Neuronal stem cell (in vitro differentiated cells): ENCODE measurements at regions not wholly inside any gene's neighbourhood (a gene's known extent, or its start where the extent isn't known, plus 50 kb on each side); places are given as distances from the start of the nearest gene placed in this dataset.

Source experiments
- DNase-seq: peaks from one replicate; pipeline ENCODE4 v3.0.0-alpha.2; 2013; ENCODE audit warnings: low spot score
- H2AFZ ChIP-seq: one replicate; pipeline ENCODE4 v1.6.1; 2013; ENCODE audit warnings: mild to moderate bottlenecking, low read length, inconsistent platforms
- H2AK5ac ChIP-seq: 2 replicates; pipeline ENCODE4 v1.6.1; 2013; ENCODE audit warnings: low read depth, mild to moderate bottlenecking, inconsistent platforms, low read length, moderate library complexity, mixed read lengths
- H2BK120ac ChIP-seq: 2 replicates; pipeline ENCODE4 v1.6.1; 2013; ENCODE audit warnings: low read depth, mild to moderate bottlenecking, inconsistent platforms, low read length, moderate library complexity, mixed read lengths
- H2BK12ac ChIP-seq: one replicate; pipeline ENCODE4 v1.6.1; 2013; ENCODE audit warnings: low read length, inconsistent platforms
- H2BK15ac ChIP-seq: 2 replicates; pipeline ENCODE4 v1.6.1; 2013; ENCODE audit warnings: mild to moderate bottlenecking, low read length, inconsistent platforms, mixed read lengths
- H2BK5ac ChIP-seq: one replicate; pipeline ENCODE4 v1.6.1; 2013; ENCODE audit warnings: inconsistent platforms, mild to moderate bottlenecking, low read length, moderate library complexity
- H3K14ac ChIP-seq: one replicate; pipeline ENCODE4 v1.6.1; 2013; ENCODE audit warnings: low read length, inconsistent platforms
- H3K18ac ChIP-seq: 2 replicates; pipeline ENCODE4 v1.6.1; 2013; ENCODE audit warnings: low read length, inconsistent platforms
- H3K23ac ChIP-seq: 2 replicates; pipeline ENCODE4 v1.6.1; 2013; ENCODE audit warnings: low read depth, mild to moderate bottlenecking, mixed read lengths, low read length, inconsistent platforms; ENCODE audit not compliant: poor library complexity
- H3K27ac ChIP-seq: replicated peaks from 3 replicates; pipeline ENCODE4 v1.5.1; 2013; ENCODE audit warnings: low read length, inconsistent platforms
- H3K27me3 ChIP-seq, 3 experiments: 2 replicates each; pipeline ENCODE4 v1.6.1; 2013; ENCODE audit warnings: low read length in 3 of 3, mild to moderate bottlenecking in 2 of 3, inconsistent platforms in 1 of 3, low read depth in 1 of 3, mixed read lengths in 1 of 3, moderate library complexity in 1 of 3; ENCODE audit not compliant: control insufficient read depth in 3 of 3, insufficient read depth in 3 of 3
- H3K36me3 ChIP-seq, 2 donors: replicated peaks in 1 of 2; 2 replicates each; pipeline ENCODE4 v1.6.1; 2013; ENCODE audit warnings: low read length in 2 of 2; ENCODE audit not compliant: control insufficient read depth in 2 of 2, insufficient read depth in 2 of 2
- H3K4ac ChIP-seq: 2 replicates; pipeline ENCODE4 v1.6.1; 2013; ENCODE audit warnings: inconsistent platforms, mild to moderate bottlenecking, low read length, moderate library complexity
- H3K4me1 ChIP-seq, 2 donors: 1 replicate in 1 of 2; 2 replicates in 1 of 2; pipeline ENCODE4 v1.6.1; 2013; ENCODE audit warnings: low read length in 2 of 2, low read depth in 1 of 2; ENCODE audit not compliant: control insufficient read depth in 2 of 2, insufficient read depth in 1 of 2
- H3K4me2 ChIP-seq: one replicate; pipeline ENCODE4 v1.6.1; 2013; ENCODE audit warnings: mild to moderate bottlenecking, low read length, inconsistent platforms; ENCODE audit not compliant: insufficient read depth, poor library complexity, severe bottlenecking
- H3K4me3 ChIP-seq, 2 donors: 2 replicates each; pipeline ENCODE4 v1.5.1; 2013; ENCODE audit warnings: low read length in 2 of 2, mild to moderate bottlenecking in 2 of 2, inconsistent platforms in 1 of 2, moderate library complexity in 1 of 2
- H3K79me1 ChIP-seq: one replicate; pipeline ENCODE4 v1.6.1; 2013; ENCODE audit warnings: low read depth, mild to moderate bottlenecking, inconsistent platforms, low read length, moderate library complexity
- H3K9ac ChIP-seq: one replicate; pipeline ENCODE4 v1.6.1; 2013; ENCODE audit warnings: mild to moderate bottlenecking, low read depth, low read length, inconsistent platforms; ENCODE audit not compliant: poor library complexity
- H3K9me3 ChIP-seq, 2 donors: replicated peaks in 1 of 2; 2 replicates each; pipeline versions ENCODE3 to v1.6.1; 2013; ENCODE audit warnings: low read length in 2 of 2, mild to moderate bottlenecking in 2 of 2, inconsistent platforms in 1 of 2, low read depth in 1 of 2, mixed read lengths in 1 of 2, moderate library complexity in 1 of 2; ENCODE audit not compliant: control insufficient read depth in 2 of 2, insufficient read depth in 1 of 2
- H4K8ac ChIP-seq: one replicate; pipeline ENCODE4 v1.6.1; 2013; ENCODE audit warnings: low read depth, mild to moderate bottlenecking, inconsistent platforms, low read length, moderate library complexity
- H4K91ac ChIP-seq: one replicate; pipeline ENCODE4 v1.6.1; 2013; ENCODE audit warnings: low read length, low read depth, mild to moderate bottlenecking, inconsistent platforms; ENCODE audit not compliant: poor library complexity
- WGBS, 2 donors: extraction: QIAGEN DNeasy Blood & Tissue Kit; methylation state at CpG; one replicate each; pipeline ENCODE4 v1.1.7; 2013; ENCODE audit warnings: missing lambda C conversion rate in 2 of 2, mixed read lengths in 1 of 2; ENCODE audit not compliant: insufficient read length in 2 of 2, insufficient replicate concordance in 1 of 2; ENCODE audit errors: extremely low coverage in 2 of 2; 5-methylcytosine and 5-hydroxymethylcytosine counted together

GRCh38 chr7:33814936-33815335, 90.4 kb upstream of the BMPER start:
- no CpG with 5 or more reads among the region's 6 CpGs for WGBS, 2 donors
- Histone ChIP-seq H2BK120ac (no peak overlapping the region), H3K4me1 (peaks cover 0 to 3% of the 10 kb centered on the region in 2 donors), H3K27ac (no peak overlapping the region), H3K23ac (no peak overlapping the region), H2BK5ac (no peak overlapping the region), H2BK12ac (no peak overlapping the region), H3K18ac (no peak overlapping the region), H2BK15ac (no peak overlapping the region), H3K14ac (no peak overlapping the region), H2AK5ac (no peak overlapping the region), H4K8ac (no peak overlapping the region), H3K79me1 (no peaks in the 10 kb centered on the region), H2AFZ (no peak overlapping the region), H3K4me3 (no peak overlapping the region), H3K4ac (no peak overlapping the region), H3K4me2 (no peak overlapping the region), H3K27me3 (no peaks in the 10 kb centered on the region), H3K9me3 (no peaks in the 10 kb centered on the region), H3K36me3 (no peaks in the 10 kb centered on the region), H4K91ac (no peak overlapping the region), H3K9ac (no peak overlapping the region)
- no peak for DNase-seq

GRCh38 chr7:33815336-33815735, 90.0 kb upstream of the BMPER start:
- WGBS, 2 donors = no CpG with 5 or more reads among the region's 3 CpGs
- H4K91ac ChIP-seq = no peak overlapping the region

GRCh38 chr7:33816106-33816505, 89.2 kb upstream of the BMPER start:
- H2AFZ ChIP-seq = no peak overlapping the region
- H3K36me3 ChIP-seq = no peaks in the 10 kb centered on the region
- H3K18ac ChIP-seq = no peak overlapping the region
- no peak overlapping the region for H3K14ac ChIP-seq
- no peak overlapping the region for H3K27ac ChIP-seq
- H3K79me1 ChIP-seq = no peaks in the 10 kb centered on the region
- H3K23ac ChIP-seq = no peak overlapping the region
- no peak overlapping the region for H3K4me3 ChIP-seq
- H2BK15ac ChIP-seq = no peak overlapping the region
- no peaks in the 10 kb centered on the region for H3K27me3 ChIP-seq
- no peak overlapping the region for H4K8ac ChIP-seq
- H2BK12ac ChIP-seq = no peak overlapping the region
- no peak for DNase-seq
- no peak overlapping the region for H3K4ac ChIP-seq
- no peak overlapping the region for H2BK120ac ChIP-seq
- H3K4me1 ChIP-seq = peaks cover 0 to 3% of the 10 kb centered on the region in 2 donors
- no peak overlapping the region for H3K4me2 ChIP-seq
- H2AK5ac ChIP-seq = no peak overlapping the region
- no peak overlapping the region for H2BK5ac ChIP-seq
- no peaks in the 10 kb centered on the region for H3K9me3 ChIP-seq
- no peak overlapping the region for H4K91ac ChIP-seq
- H3K9ac ChIP-seq = no peak overlapping the region

More at GRCh38 chr7:33815336-33815735, 90.0 kb upstream of the BMPER start:
- Histone ChIP-seq H3K9me3 (no peaks in the 10 kb centered on the region), H3K23ac (no peak overlapping the region), H2AFZ (no peak overlapping the region), H3K18ac (no peak overlapping the region), H2BK12ac (no peak overlapping the region), H3K27ac (no peak overlapping the region), H2BK15ac (no peak overlapping the region), H4K8ac (no peak overlapping the region), H3K4me1 (peaks cover 0 to 3% of the 10 kb centered on the region in 2 donors), H3K79me1 (no peaks in the 10 kb centered on the region), H3K27me3 (no peaks in the 10 kb centered on the region), H3K4me3 (no peak overlapping the region), H3K4me2 (no peak overlapping the region), H2BK120ac (no peak overlapping the region), H2AK5ac (no peak overlapping the region), H3K9ac (no peak overlapping the region), H2BK5ac (no peak overlapping the region), H3K14ac (no peak overlapping the region), H3K36me3 (no peaks in the 10 kb centered on the region), H3K4ac (no peak overlapping the region)
- DNase-seq = no peak

GRCh38 chr7:33819658-33820057, 85.7 kb upstream of the BMPER start:
- no peak overlapping the region for H3K4me3 ChIP-seq
- DNase-seq = no peak
- no peak overlapping the region for H3K14ac ChIP-seq
- H4K8ac ChIP-seq = no peak overlapping the region
- no peak overlapping the region for H2AK5ac ChIP-seq
- peaks cover 0 to 3% of the 10 kb centered on the region in 2 donors for H3K4me1 ChIP-seq
- H2BK15ac ChIP-seq = no peak overlapping the region
- H4K91ac ChIP-seq = no peak overlapping the region
- no peak overlapping the region for H3K18ac ChIP-seq
- peaks cover 2% of the 10 kb centered on the region for H3K79me1 ChIP-seq
- no peak overlapping the region for H3K23ac ChIP-seq
- H2BK12ac ChIP-seq = no peak overlapping the region
- H3K4ac ChIP-seq = no peak overlapping the region
- H2AFZ ChIP-seq = no peak overlapping the region
- H3K4me2 ChIP-seq = no peak overlapping the region
- H3K9me3 ChIP-seq = peaks cover 0 to 4% of the 10 kb centered on the region in 2 donors
- H3K9ac ChIP-seq = no peak overlapping the region
- H3K27me3 ChIP-seq = peaks cover 0 to 2% (median 0%) of the 10 kb centered on the region in 3 experiments
- H3K27ac ChIP-seq = no peak overlapping the region
- no peaks in the 10 kb centered on the region for H3K36me3 ChIP-seq
- no peak overlapping the region for H2BK120ac ChIP-seq
- H2BK5ac ChIP-seq = no peak overlapping the region
